Vagina (tissue), 2 donors: ENCODE measurements at regions not wholly inside any gene's neighbourhood (a gene's known extent, or its start where the extent isn't known, plus 50 kb on each side); places are given as distances from the start of the nearest gene placed in this dataset.
"Not testable (repeated sequence)": the region's sequence is repeated elsewhere in the genome, so short reads cannot be mapped to it uniquely, and the experiment has no call there.

Source experiments
- CTCF ChIP-seq, 3 experiments: fragments of 450-650 bp in 2 of 3; fragments of 200-600 bp in 1 of 3; sonication (generic) in 1 of 3; IDR thresholded peaks; one replicate each; pipeline ENCODE4 v1.5.1; 2017 to 2019; ENCODE audit warnings: antibody characterized with exemption in 3 of 3, mild to moderate bottlenecking in 2 of 3, moderate library complexity in 2 of 3
- POLR2A ChIP-seq, 2 donors: fragments of 450-650 bp; IDR thresholded peaks; one replicate each; pipeline ENCODE4 v1.6.1; 2017; ENCODE audit warnings: antibody characterized with exemption in 2 of 2, mild to moderate bottlenecking in 2 of 2, moderate library complexity in 2 of 2
- POLR2AphosphoS5 ChIP-seq, 2 donors: sonication (generic); formaldehyde crosslinking; IDR thresholded peaks; one replicate each; pipeline ENCODE4 v1.9.0; 2017; ENCODE audit warnings: antibody characterized with exemption in 2 of 2, mild to moderate bottlenecking in 2 of 2, low read depth in 1 of 2; ENCODE audit not compliant: insufficient read depth in 1 of 2

GRCh38 chr3:16077146-16077545, 97.3 kb upstream of the GALNT15 start:
- TF ChIP-seq CTCF (IDR thresholded peaks at IDR 0.05); POLR2A (IDR thresholded peaks at IDR 0.05); POLR2AphosphoS5 (IDR thresholded peaks at IDR 0.05; ENCODE audit: insufficient read depth in 1 of 2, low read depth in 1 of 2): not testable (repeated sequence)
